HCT116 (cell line): ENCODE measurements at regions not wholly inside any gene's neighbourhood (a gene's known extent, or its start where the extent isn't known, plus 50 kb on each side); places are given as distances from the start of the nearest gene placed in this dataset.

Source experiments
- ATAC-seq: fragments of 200-7000 bp; cut with Tn5 transposase; 2 replicates; pipeline ENCODE4 v1.9.1; 2020; ENCODE audit warnings: mild to moderate bottlenecking, moderate library complexity
- BruUV-seq: library from RNA; stranded (reverse); fragments of 400-500 nt; replicated peaks from 2 replicates; lab custom pipeline; 2021; lab: Mats Ljungman, UMichigan
- CTCF ChIA-PET: fragments of 300-600 bp; sonication (Branson Sonifier 250); formaldehyde crosslinking; loops from one replicate; lab custom pipeline; 2021; ENCODE audit warnings: antibody characterized with exemption; lab: Charles Lee
- POLR2A ChIA-PET: fragments of 300-600, 350-600 bp; sonication (Branson Sonifier 250); formaldehyde crosslinking; loops from one replicate; lab custom pipeline; 2021; ENCODE audit warnings: antibody characterized with exemption; lab: Charles Lee
- RAD21 ChIA-PET, 2 experiments: fragments of 300-600 bp; sonication (Branson Sonifier 250); formaldehyde crosslinking; loops; one replicate each; lab custom pipeline; 2023; ENCODE audit warnings: low total read pairs in 2 of 2; ENCODE audit not compliant: uncharacterized antibody in 2 of 2, unreplicated experiment in 2 of 2, low non-redundant PET in 1 of 2; lab: Charles Lee
- DNase-seq: peaks from one replicate; pipeline ENCODE4 v3.0.0-alpha.2; 2010; ENCODE audit warnings: low read depth, low spot score
- H2AFZ ChIP-seq: fragments of 200-600 bp; shearing (Covaris generic), sonication (generic); 2 replicates; pipeline ENCODE4 v1.6.1; 2017; ENCODE audit warnings: low read depth, mixed run types, mixed read lengths, antibody characterized with exemption, low read length; ENCODE audit not compliant: poor library complexity, severe bottlenecking
- H3K27ac ChIP-seq: 2 replicates; pipeline ENCODE4 v1.5.1; 2012; ENCODE audit warnings: low read depth, low read length
- H3K27me3 ChIP-seq: fragments of 200-600 bp; sonication (generic); 2 replicates; pipeline ENCODE4 v1.6.1; 2016; ENCODE audit warnings: mixed run types, low read length, mixed read lengths; ENCODE audit not compliant: insufficient read depth
- H3K36me3 ChIP-seq, 2 experiments: fragments of 200-500 bp in 1 of 2; fragments of 200-600 bp in 1 of 2; sonication (Bioruptor generic) in 1 of 2; sonication (generic) in 1 of 2; 2 replicates each; pipeline versions ENCODE4 v1.5.1 to v1.6.1; 2014 to 2016; ENCODE audit warnings: low read length in 2 of 2, inconsistent platforms in 1 of 2, mixed read lengths in 1 of 2, mixed run types in 1 of 2; ENCODE audit not compliant: insufficient read depth in 2 of 2, control insufficient read depth in 1 of 2
- H3K4me1 ChIP-seq, 2 experiments: fragments of 200-600 bp in 1 of 2; sonication (generic) in 1 of 2; 2 replicates each; pipeline versions ENCODE4 v1.5.1 to v1.6.1; 2012 to 2017; ENCODE audit warnings: low read length in 2 of 2, inconsistent platforms in 1 of 2, mild to moderate bottlenecking in 1 of 2, mixed read lengths in 1 of 2, mixed run types in 1 of 2, moderate library complexity in 1 of 2; ENCODE audit not compliant: insufficient read depth in 2 of 2, control insufficient read depth in 1 of 2
- H3K4me2 ChIP-seq: fragments of 200-600 bp; sonication (generic); 2 replicates; pipeline ENCODE4 v1.6.1; 2017; ENCODE audit warnings: mixed run types, low read length, mixed read lengths
- H3K4me3 ChIP-seq, 2 experiments: fragments of 200-600 bp in 1 of 2; sonication (generic) in 1 of 2; replicated peaks in 1 of 2; 2 replicates each; pipeline ENCODE4 v1.5.1; 2011 to 2016; ENCODE audit warnings: low read length in 2 of 2, control low read depth in 1 of 2, low read depth in 1 of 2, mild to moderate bottlenecking in 1 of 2, mixed read lengths in 1 of 2, mixed run types in 1 of 2
- H3K79me2 ChIP-seq: fragments of 200-600 bp; sonication (generic); 2 replicates; pipeline ENCODE4 v1.6.1; 2017; ENCODE audit warnings: mild to moderate bottlenecking, mixed run types, low read length, moderate library complexity, mixed read lengths; ENCODE audit not compliant: insufficient read depth
- H3K9ac ChIP-seq: fragments of 200-600 bp; sonication (generic); 2 replicates; pipeline ENCODE4 v1.6.1; 2016; ENCODE audit warnings: low read length, mixed read lengths
- H3K9me2 ChIP-seq: fragments of 200-600 bp; sonication (generic), shearing (Covaris generic); 2 replicates; pipeline ENCODE4 v1.6.1; 2017; ENCODE audit warnings: mixed run types, mild to moderate bottlenecking, moderate library complexity; ENCODE audit not compliant: insufficient read depth
- H3K9me3 ChIP-seq, 2 experiments: fragments of 200-500 bp in 1 of 2; fragments of 200-600 bp in 1 of 2; sonication (Bioruptor generic) in 1 of 2; sonication (generic) in 1 of 2; 2 replicates each; pipeline ENCODE4 v1.6.1; 2014 to 2017; ENCODE audit warnings: low read length in 2 of 2, mixed read lengths in 2 of 2, inconsistent platforms in 1 of 2, low read depth in 1 of 2, mild to moderate bottlenecking in 1 of 2, mixed run types in 1 of 2, moderate library complexity in 1 of 2; ENCODE audit not compliant: control insufficient read depth in 1 of 2, insufficient read depth in 1 of 2
- H4K20me1 ChIP-seq: fragments of 200-600 bp; sonication (generic), shearing (Covaris generic); 2 replicates; pipeline ENCODE4 v1.6.1; 2017; ENCODE audit warnings: mixed run types, mild to moderate bottlenecking, moderate library complexity; ENCODE audit not compliant: insufficient read depth
- CBX3 ChIP-seq: IDR thresholded peaks from 2 replicates; pipeline ENCODE4 v1.6.1; 2012; ENCODE audit warnings: low read depth
- CEBPB ChIP-seq: IDR thresholded peaks from 2 replicates; pipeline ENCODE4 v1.6.1; 2012; ENCODE audit warnings: low read depth
- CTCF ChIP-seq, 3 experiments: fragments of 200-600 bp in 1 of 3; sonication (generic) in 1 of 3; IDR thresholded peaks in 2 of 3; conservative IDR thresholded peaks in 1 of 3; 2 replicates each; pipeline ENCODE4 v1.5.1; 2012 to 2017; ENCODE audit warnings: low read depth in 2 of 3, low read length in 2 of 3, antibody characterized with exemption in 1 of 3, borderline replicate concordance in 1 of 3, control low read depth in 1 of 3, mild to moderate bottlenecking in 1 of 3, mixed read lengths in 1 of 3, mixed run types in 1 of 3, moderate library complexity in 1 of 3; ENCODE audit not compliant: insufficient read depth in 1 of 3
- EGR1 ChIP-seq: IDR thresholded peaks from 2 replicates; pipeline ENCODE4 v1.6.1; 2012; ENCODE audit warnings: low read depth
- ELF1 ChIP-seq: IDR thresholded peaks from 2 replicates; pipeline ENCODE4 v1.6.1; 2012; ENCODE audit warnings: low read depth, borderline replicate concordance
- EZH2 ChIP-seq: fragments of 200-600 bp; sonication (generic); IDR thresholded peaks from 2 replicates; pipeline ENCODE4 v1.6.1; 2017; ENCODE audit warnings: antibody characterized with exemption, mixed run types
- EZH2phosphoT487 ChIP-seq: fragments of 200-600 bp; IDR thresholded peaks from 2 replicates; pipeline ENCODE4 v1.6.1; 2018; ENCODE audit warnings: antibody characterized with exemption, borderline replicate concordance
- MAX ChIP-seq: IDR thresholded peaks from 2 replicates; pipeline ENCODE4 v1.6.1; 2012
- POLR2A ChIP-seq: IDR thresholded peaks from 2 replicates; pipeline ENCODE4 v1.7.0; 2011; ENCODE audit warnings: borderline replicate concordance; ENCODE audit not compliant: insufficient read depth, insufficient read length; ENCODE audit errors: extremely low read depth
- POLR2AphosphoS5 ChIP-seq: IDR thresholded peaks from 2 replicates; pipeline ENCODE4 v1.6.1; 2011; ENCODE audit warnings: mild to moderate bottlenecking, low read depth, low read length, moderate library complexity
- RAD21 ChIP-seq: IDR thresholded peaks from 2 replicates; pipeline ENCODE4 v1.6.1; 2012; ENCODE audit warnings: low read depth, mild to moderate bottlenecking
- REST ChIP-seq: IDR thresholded peaks from 2 replicates; pipeline ENCODE4 v1.6.1; 2012; ENCODE audit warnings: low read depth
- SIN3A ChIP-seq: IDR thresholded peaks from 2 replicates; pipeline ENCODE4 v1.6.1; 2012; ENCODE audit warnings: low read depth
- SP1 ChIP-seq: IDR thresholded peaks from 2 replicates; pipeline ENCODE4 v1.6.1; 2012; ENCODE audit warnings: low read depth
- SRF ChIP-seq: IDR thresholded peaks from 2 replicates; pipeline ENCODE4 v1.6.1; 2012; ENCODE audit warnings: low read depth
- TCF7L2 ChIP-seq: IDR thresholded peaks from 2 replicates; pipeline ENCODE4 v1.7.0; 2011; ENCODE audit warnings: borderline replicate concordance, inconsistent platforms; ENCODE audit not compliant: insufficient read depth, insufficient read length; ENCODE audit errors: extremely low read depth
- YY1 ChIP-seq: IDR thresholded peaks from 2 replicates; pipeline ENCODE4 v1.6.1; 2011; ENCODE audit warnings: low read length, low read depth, moderate library complexity, mild to moderate bottlenecking; ENCODE audit not compliant: insufficient replicate concordance; ENCODE audit errors: extremely low read depth
- ZBTB33 ChIP-seq: IDR thresholded peaks from 2 replicates; pipeline ENCODE4 v1.6.1; 2011; ENCODE audit warnings: mild to moderate bottlenecking, low read length, moderate library complexity; ENCODE audit not compliant: insufficient replicate concordance; ENCODE audit errors: extremely low read depth
- ZFX ChIP-seq: fragments of 450-650 bp; IDR thresholded peaks from 2 replicates; pipeline ENCODE4 v1.6.1; 2017
- ZNF274 ChIP-seq: fragments of 200-500 bp; sonication (Bioruptor generic); IDR thresholded peaks from 2 replicates; pipeline ENCODE4 v1.6.1; 2014; ENCODE audit warnings: mild to moderate bottlenecking, low read depth, low read length, inconsistent platforms
- intact Hi-C: fragments of 100-400 bp; cut with micrococcal nuclease; formaldehyde crosslinking; loops from 2 replicates; pipeline ENCODE4 v1.10.0; 2022

GRCh38 chr2:217739741-217740140 is 263.1 kb downstream of the TNS1 start:
- CTCF ChIA-PET = interaction anchor here (0.8 kb wide), 1 partner anchor 295 kb away, joined by 3 read pairs; no protein-coding TSS in a partner anchor
- BruUV-seq = no TSS peak
- no peak overlapping the region for H3K4me3 ChIP-seq

More at GRCh38 chr2:217739741-217740140, 263.1 kb downstream of the TNS1 start:
- no peaks in the 10 kb centered on the region for H3K9me3 ChIP-seq
- no peak for DNase-seq
- ATAC-seq = no peak
- H3K36me3 ChIP-seq = no peaks in the 10 kb centered on the region
- no peaks in the 10 kb centered on the region for H3K79me2 ChIP-seq
- TF ChIP-seq EZH2 (no peak), ELF1 (no peak), CBX3 (no peak), ZFX (no peak), MAX (no peak), RAD21 (no peak), REST (no peak), EZH2phosphoT487 (no peak), SRF (no peak), POLR2A (no peak), SIN3A (no peak), POLR2AphosphoS5 (no peak), CTCF (IDR thresholded peaks at IDR 0.05 in 2 of 3, conservative IDR thresholded peaks at IDR 0.05 in 1 of 3; ENCODE audit: borderline replicate concordance in 1 of 3, insufficient read depth in 1 of 3, low read depth in 2 of 3, low read length in 2 of 3) (no peak), YY1 (no peak), EGR1 (no peak), ZBTB33 (no peak), TCF7L2 (no peak), SP1 (no peak), ZNF274 (no peak), CEBPB (no peak)
- no peak overlapping the region for H3K27ac ChIP-seq
- no peak overlapping the region for H3K9ac ChIP-seq
- ChIA-PET POLR2A (no interaction called here), RAD21 (no interaction called here)
- no peaks in the 10 kb centered on the region for H3K4me1 ChIP-seq
- intact Hi-C loops = no loop called here
- H3K9me2 ChIP-seq = no peaks in the 10 kb centered on the region
- H2AFZ ChIP-seq = no peak overlapping the region
- no peaks in the 10 kb centered on the region for H4K20me1 ChIP-seq
- H3K27me3 ChIP-seq = peaks cover 17% of the 10 kb centered on the region; the same call in 1 of the 2 replicates
- no peak overlapping the region for H3K4me2 ChIP-seq
